K562 (cell line): ENCODE measurements at regions not wholly inside any gene's neighbourhood (a gene's known extent, or its start where the extent isn't known, plus 50 kb on each side); places are given as distances from the start of the nearest gene placed in this dataset.

Source experiments
- CBX5 ChIP-seq: IDR thresholded peaks from 2 replicates; pipeline ENCODE4 v1.6.1; 2014; ENCODE audit warnings: low read depth, borderline replicate concordance
- FOXA3 ChIP-seq, 2 experiments: fragments of 450-650 bp in 1 of 2; sonication (generic) in 1 of 2; formaldehyde crosslinking; IDR thresholded peaks in 1 of 2; conservative IDR thresholded peaks in 1 of 2; 2 replicates each; pipeline versions ENCODE4 v1.4.0 to v1.8.0; 2020 to 2022; ENCODE audit warnings: mild to moderate bottlenecking in 2 of 2, missing genetic modification reagents in 1 of 2
- FOXO4 ChIP-seq: fragments of 450-650 bp; formaldehyde crosslinking; IDR thresholded peaks from 2 replicates; pipeline ENCODE4 v1.4.0; 2020; ENCODE audit warnings: mild to moderate bottlenecking, moderate library complexity
- HDAC3 ChIP-seq: fragments of 450-650 bp; IDR thresholded peaks from 2 replicates; pipeline ENCODE4 v1.6.1; 2018; ENCODE audit warnings: borderline replicate concordance, mild to moderate bottlenecking, moderate library complexity; ENCODE audit not compliant: partially characterized antibody
- HDAC6 ChIP-seq: IDR thresholded peaks from 2 replicates; pipeline ENCODE4 v1.6.1; 2012; ENCODE audit warnings: low read depth, mild to moderate bottlenecking, control low read depth, inconsistent platforms, low read length, moderate library complexity
- MAFG ChIP-seq: fragments of 450-650 bp; conservative IDR thresholded peaks from 2 replicates; pipeline ENCODE4 v1.6.1; 2016; ENCODE audit warnings: missing genetic modification characterization, missing compliant biosample characterization
- NCOR1 ChIP-seq: fragments of 450-650 bp; IDR thresholded peaks from 2 replicates; pipeline ENCODE4 v1.6.1; 2016; ENCODE audit warnings: mild to moderate bottlenecking, moderate library complexity
- PHB2 ChIP-seq: fragments of 450-650 bp; IDR thresholded peaks from 2 replicates; pipeline ENCODE4 v1.6.1; 2017; ENCODE audit warnings: low read depth
- PRMT5 ChIP-seq: sonication (generic); formaldehyde crosslinking; IDR thresholded peaks from 2 replicates; pipeline ENCODE4 v1.5.0; 2020; ENCODE audit warnings: missing genetic modification reagents
- RBM15 ChIP-seq: fragments of 200-400 bp; formaldehyde crosslinking; IDR thresholded peaks from 2 replicates; pipeline ENCODE4 v1.6.1; 2018; ENCODE audit warnings: mild to moderate bottlenecking, low read length, moderate library complexity; ENCODE audit not compliant: insufficient read depth
- RFX5 ChIP-seq: IDR thresholded peaks from 2 replicates; pipeline ENCODE4 v1.6.1; 2011; ENCODE audit warnings: low read depth, mild to moderate bottlenecking, improper control_type of control experiment, low read length
- SIN3B ChIP-seq: fragments of 450-650 bp; IDR thresholded peaks from 2 replicates; pipeline ENCODE4 v1.6.1; 2017; ENCODE audit warnings: low read depth, mild to moderate bottlenecking, moderate library complexity
- SOX6 ChIP-seq: fragments of 450-650 bp; IDR thresholded peaks from 2 replicates; pipeline ENCODE4 v1.6.1; 2014; ENCODE audit warnings: mild to moderate bottlenecking
- STAT5A ChIP-seq: IDR thresholded peaks from 2 replicates; pipeline ENCODE4 v1.6.1; 2012; ENCODE audit warnings: low read length, inconsistent platforms, borderline replicate concordance
- ZNF133 ChIP-seq: fragments of 250-450 bp; sonication (Bioruptor Pico); IDR thresholded peaks from 2 replicates; pipeline ENCODE4 v1.4.0; 2020; ENCODE audit warnings: mild to moderate bottlenecking
- ZNF347 ChIP-seq: fragments of 450-650 bp; formaldehyde crosslinking; IDR thresholded peaks from 2 replicates; pipeline ENCODE4 v1.4.0; 2020; ENCODE audit warnings: low read depth, mild to moderate bottlenecking, moderate library complexity
- ZNF696 ChIP-seq: fragments of 250-450 bp; sonication (Bioruptor Pico); conservative IDR thresholded peaks from 2 replicates; pipeline ENCODE4 v1.4.0; 2020; ENCODE audit warnings: mild to moderate bottlenecking, moderate library complexity
- TF ChIP-seq, protein P1 (sequence below): fragments of 250-450 bp; sonication (Bioruptor Pico); IDR thresholded peaks from 2 replicates; pipeline ENCODE4 v1.8.0; 2022; ENCODE audit warnings: inconsistent platforms, mild to moderate bottlenecking, moderate library complexity, borderline replicate concordance
- TF ChIP-seq, protein P2 (sequence below): fragments of 450-650 bp; formaldehyde crosslinking; IDR thresholded peaks from 2 replicates; pipeline ENCODE4 v1.4.0; 2020; ENCODE audit warnings: mild to moderate bottlenecking, mixed read lengths
- TF ChIP-seq, protein P3 (sequence below), 2 experiments: fragments of 450-650 bp in 1 of 2; sonication (generic) in 1 of 2; formaldehyde crosslinking in 1 of 2; IDR thresholded peaks in 1 of 2; conservative IDR thresholded peaks in 1 of 2; 2 replicates each; pipeline versions ENCODE4 v1.6.1 to v1.8.1; 2016 to 2023; ENCODE audit warnings: mild to moderate bottlenecking in 2 of 2, moderate library complexity in 2 of 2, inconsistent platforms in 1 of 2, missing genetic modification reagents in 1 of 2
- TF ChIP-seq, protein P4 (sequence below): sonication (generic); formaldehyde crosslinking; IDR thresholded peaks from 2 replicates; pipeline ENCODE4 v1.8.1; 2022; ENCODE audit warnings: missing genetic modification reagents

- TF ChIP-seq PHB2 (no peak), STAT5A (no peak), MAFG (tag) (peak; percentile 95), RFX5 (peak; percentile 81), FOXA3 (CRISPR knock-in tag; conservative IDR thresholded peaks at IDR 0.05 in 1 of 2, IDR thresholded peaks at IDR 0.05 in 1 of 2) (no peak), SIN3B (no peak), ZNF696 (CRISPR knock-in tag) (no peak), FOXO4 (CRISPR knock-in tag) (no peak), CBX5 (no peak), SOX6 (peak; percentile 80), RBM15 (no peak), HDAC3 (no peak), ZNF347 (CRISPR knock-in tag) (no peak), PRMT5 (CRISPR knock-in tag) (no peak), ZNF133 (CRISPR knock-in tag) (no peak), NCOR1 (no peak), HDAC6 (no peak)
- TF ChIP-seq, protein P1, sequence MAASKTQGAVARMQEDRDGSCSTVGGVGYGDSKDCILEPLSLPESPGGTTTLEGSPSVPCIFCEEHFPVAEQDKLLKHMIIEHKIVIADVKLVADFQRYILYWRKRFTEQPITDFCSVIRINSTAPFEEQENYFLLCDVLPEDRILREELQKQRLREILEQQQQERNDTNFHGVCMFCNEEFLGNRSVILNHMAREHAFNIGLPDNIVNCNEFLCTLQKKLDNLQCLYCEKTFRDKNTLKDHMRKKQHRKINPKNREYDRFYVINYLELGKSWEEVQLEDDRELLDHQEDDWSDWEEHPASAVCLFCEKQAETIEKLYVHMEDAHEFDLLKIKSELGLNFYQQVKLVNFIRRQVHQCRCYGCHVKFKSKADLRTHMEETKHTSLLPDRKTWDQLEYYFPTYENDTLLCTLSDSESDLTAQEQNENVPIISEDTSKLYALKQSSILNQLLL (CRISPR knock-in tag): no peak
- TF ChIP-seq, protein P2, sequence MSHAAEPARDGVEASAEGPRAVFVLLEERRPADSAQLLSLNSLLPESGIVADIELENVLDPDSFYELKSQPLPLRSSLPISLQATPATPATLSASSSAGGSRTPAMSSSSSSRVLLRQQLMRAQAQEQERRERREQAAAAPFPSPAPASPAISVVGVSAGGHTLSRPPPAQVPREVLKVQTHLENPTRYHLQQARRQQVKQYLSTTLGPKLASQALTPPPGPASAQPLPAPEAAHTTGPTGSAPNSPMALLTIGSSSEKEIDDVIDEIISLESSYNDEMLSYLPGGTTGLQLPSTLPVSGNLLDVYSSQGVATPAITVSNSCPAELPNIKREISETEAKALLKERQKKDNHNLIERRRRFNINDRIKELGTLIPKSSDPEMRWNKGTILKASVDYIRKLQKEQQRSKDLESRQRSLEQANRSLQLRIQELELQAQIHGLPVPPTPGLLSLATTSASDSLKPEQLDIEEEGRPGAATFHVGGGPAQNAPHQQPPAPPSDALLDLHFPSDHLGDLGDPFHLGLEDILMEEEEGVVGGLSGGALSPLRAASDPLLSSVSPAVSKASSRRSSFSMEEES (CRISPR knock-in tag): peak; percentile 97
- TF ChIP-seq, protein P3, sequence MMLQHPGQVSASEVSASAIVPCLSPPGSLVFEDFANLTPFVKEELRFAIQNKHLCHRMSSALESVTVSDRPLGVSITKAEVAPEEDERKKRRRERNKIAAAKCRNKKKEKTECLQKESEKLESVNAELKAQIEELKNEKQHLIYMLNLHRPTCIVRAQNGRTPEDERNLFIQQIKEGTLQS (IDR thresholded peaks at IDR 0.05): no peak
- TF ChIP-seq, protein P3 (CRISPR knock-in tag; conservative IDR thresholded peaks at IDR 0.05): no peak
- TF ChIP-seq, protein P4, sequence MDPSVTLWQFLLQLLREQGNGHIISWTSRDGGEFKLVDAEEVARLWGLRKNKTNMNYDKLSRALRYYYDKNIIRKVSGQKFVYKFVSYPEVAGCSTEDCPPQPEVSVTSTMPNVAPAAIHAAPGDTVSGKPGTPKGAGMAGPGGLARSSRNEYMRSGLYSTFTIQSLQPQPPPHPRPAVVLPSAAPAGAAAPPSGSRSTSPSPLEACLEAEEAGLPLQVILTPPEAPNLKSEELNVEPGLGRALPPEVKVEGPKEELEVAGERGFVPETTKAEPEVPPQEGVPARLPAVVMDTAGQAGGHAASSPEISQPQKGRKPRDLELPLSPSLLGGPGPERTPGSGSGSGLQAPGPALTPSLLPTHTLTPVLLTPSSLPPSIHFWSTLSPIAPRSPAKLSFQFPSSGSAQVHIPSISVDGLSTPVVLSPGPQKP (CRISPR knock-in tag): no peak
These were observed 85.9 kb upstream of the LEP start (continued) for GRCh38 chr7:128155100-128155740.
